ENCODE measurements at regions not wholly inside any gene's neighbourhood (a gene's known extent, or its start where the extent isn't known, plus 50 kb on each side); places are given as distances from the start of the nearest gene placed in this dataset.

DNA sequence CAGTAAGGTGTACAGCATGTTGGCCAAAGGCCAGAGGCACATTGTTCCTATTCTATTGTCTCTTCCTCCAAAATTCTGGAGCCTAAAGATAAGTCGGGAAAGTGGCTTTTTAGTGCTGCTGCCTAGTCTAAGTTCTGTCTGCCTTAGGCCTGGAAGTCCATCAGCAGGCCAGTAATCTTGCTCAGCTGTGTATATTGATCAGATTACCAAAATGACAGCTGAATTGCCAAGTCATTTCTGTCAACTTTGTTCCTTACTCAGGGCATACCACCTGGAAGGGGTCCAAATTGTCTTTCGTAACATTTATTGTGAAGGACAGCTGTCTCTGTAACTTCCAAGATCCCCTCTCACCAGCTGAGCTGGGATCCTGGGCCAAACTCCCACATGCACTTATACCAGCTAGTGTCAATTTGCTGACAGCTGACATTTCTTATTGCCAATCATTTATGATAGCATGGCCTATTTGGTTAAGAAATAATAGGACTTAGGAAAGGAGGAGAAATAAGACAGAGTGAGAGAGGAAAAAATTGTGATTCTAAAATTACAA lies 116.8 kb upstream of the FSHR start:
- TF ChIP-seq, protein P1, sequence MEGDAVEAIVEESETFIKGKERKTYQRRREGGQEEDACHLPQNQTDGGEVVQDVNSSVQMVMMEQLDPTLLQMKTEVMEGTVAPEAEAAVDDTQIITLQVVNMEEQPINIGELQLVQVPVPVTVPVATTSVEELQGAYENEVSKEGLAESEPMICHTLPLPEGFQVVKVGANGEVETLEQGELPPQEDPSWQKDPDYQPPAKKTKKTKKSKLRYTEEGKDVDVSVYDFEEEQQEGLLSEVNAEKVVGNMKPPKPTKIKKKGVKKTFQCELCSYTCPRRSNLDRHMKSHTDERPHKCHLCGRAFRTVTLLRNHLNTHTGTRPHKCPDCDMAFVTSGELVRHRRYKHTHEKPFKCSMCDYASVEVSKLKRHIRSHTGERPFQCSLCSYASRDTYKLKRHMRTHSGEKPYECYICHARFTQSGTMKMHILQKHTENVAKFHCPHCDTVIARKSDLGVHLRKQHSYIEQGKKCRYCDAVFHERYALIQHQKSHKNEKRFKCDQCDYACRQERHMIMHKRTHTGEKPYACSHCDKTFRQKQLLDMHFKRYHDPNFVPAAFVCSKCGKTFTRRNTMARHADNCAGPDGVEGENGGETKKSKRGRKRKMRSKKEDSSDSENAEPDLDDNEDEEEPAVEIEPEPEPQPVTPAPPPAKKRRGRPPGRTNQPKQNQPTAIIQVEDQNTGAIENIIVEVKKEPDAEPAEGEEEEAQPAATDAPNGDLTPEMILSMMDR (IDR thresholded peaks at IDR 0.05): no peak
- no peak for TF ChIP-seq POLR2A (IDR thresholded peaks at IDR 0.05)

Data from thyroid gland (tissue), 4 donors.